HL-60/S4 treated with retinoic acid at 250 ng/mL for 4 days and 3 days (cell line): ENCODE measurements at regions not wholly inside any gene's neighbourhood (a gene's known extent, or its start where the extent isn't known, plus 50 kb on each side); places are given as distances from the start of the nearest gene placed in this dataset.

ENCODE experiments used
- in situ Hi-C: fragments of 300-500 bp; cut with MboI; formaldehyde crosslinking; loops from 2 replicates; pipeline ENCODE4 v1.7.0; 2022; ENCODE audit warnings: low sequenced_read_pairs

- in situ Hi-C loops = no loop called here
Observed at GRCh38 chr2:66382091-66382490, 52.8 kb upstream of the MEIS1 start.

- in situ Hi-C loops = no loop called here
Observed at GRCh38 chr2:66379473-66379872, 55.5 kb upstream of the MEIS1 start.

- in situ Hi-C loops = no loop called here
Observed at GRCh38 chr2:66377832-66378231, 57.1 kb upstream of the MEIS1 start.

- in situ Hi-C loops = no loop called here
Observed at GRCh38 chr2:66370824-66371223, 64.1 kb upstream of the MEIS1 start.

- in situ Hi-C loops = no loop called here
Observed at GRCh38 chr2:66366619-66367018, 68.3 kb upstream of the MEIS1 start.

GRCh38 chr2:66364495-66365333, 70.2 kb upstream of the MEIS1 start:
- in situ Hi-C loops = no loop called here

GRCh38 chr2:66362701-66363100, 72.2 kb upstream of the MEIS1 start:
- in situ Hi-C loops = no loop called here

- in situ Hi-C loops = no loop called here
Observed at GRCh38 chr2:66346231-66346664, 88.7 kb upstream of the MEIS1 start.

- in situ Hi-C loops = no loop called here
Observed at GRCh38 chr2:66344087-66344663, 90.8 kb upstream of the MEIS1 start.

GRCh38 chr2:66343259-66343658, 91.7 kb upstream of the MEIS1 start:
- in situ Hi-C loops = no loop called here

GRCh38 chr2:66340521-66340920, 94.4 kb upstream of the MEIS1 start:
- in situ Hi-C loops = no loop called here

- in situ Hi-C loops = no loop called here
Observed at GRCh38 chr2:66334237-66335029, 100.5 kb upstream of the MEIS1 start.

- in situ Hi-C loops = no loop called here
Observed at GRCh38 chr2:66331176-66331575, 103.7 kb upstream of the MEIS1 start.

GRCh38 chr2:66329081-66329605, 105.8 kb upstream of the MEIS1 start:
- in situ Hi-C loops = no loop called here

GRCh38 chr2:66327066-66327740, 107.7 kb upstream of the MEIS1 start:
- in situ Hi-C loops = no loop called here

GRCh38 chr2:66324909-66325528, 109.9 kb upstream of the MEIS1 start:
- in situ Hi-C loops = no loop called here

GRCh38 chr2:66324356-66324755, 110.6 kb upstream of the MEIS1 start:
- in situ Hi-C loops = no loop called here

- in situ Hi-C loops = no loop called here
Observed at GRCh38 chr2:66323406-66323805, 111.5 kb upstream of the MEIS1 start.

GRCh38 chr2:66322506-66323260, 112.2 kb upstream of the MEIS1 start:
- in situ Hi-C loops = no loop called here
